HG03103 (cell line): ENCODE measurements at regions not wholly inside any gene's neighbourhood (a gene's known extent, or its start where the extent isn't known, plus 50 kb on each side); places are given as distances from the start of the nearest gene placed in this dataset.
A peak's percentile ranks its signal among the peaks of the same experiment; 100 is the strongest.

Experiments used
- ATAC-seq: cut with Tn5 transposase; IDR thresholded peaks from one replicate; pipeline ENCODE4 v1.9.1; 2021; ENCODE audit warnings: low read depth; ENCODE audit not compliant: unreplicated experiment

GRCh38 chr10:31754803-31755624 lies 173.6 kb downstream of the ARHGAP12 start:
- no peak for ATAC-seq

DNA sequence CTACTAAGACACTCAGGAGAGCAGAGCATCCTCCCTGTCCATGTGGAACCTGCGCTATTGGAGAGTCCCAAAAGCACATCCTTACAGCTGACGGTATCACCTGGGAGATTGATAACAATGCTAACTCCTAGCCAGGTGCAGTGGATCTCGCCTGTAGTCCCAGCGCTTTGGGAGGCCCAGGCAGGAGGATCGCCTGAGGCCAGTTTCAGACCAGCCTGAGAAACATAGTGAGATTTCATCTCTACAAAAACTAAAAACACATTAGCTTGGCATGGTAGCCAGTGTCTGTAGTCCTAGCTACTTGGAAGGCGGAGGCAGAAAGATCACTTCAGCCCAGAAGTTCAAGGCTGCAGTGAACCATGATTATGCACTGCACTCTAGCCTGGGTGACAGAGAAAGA lies 174.9 kb downstream of the ARHGAP12 start:
- no peak for ATAC-seq

- ATAC-seq = no peak
These were observed 176.5 kb downstream of the ARHGAP12 start for GRCh38 chr10:31752170-31752569.

DNA sequence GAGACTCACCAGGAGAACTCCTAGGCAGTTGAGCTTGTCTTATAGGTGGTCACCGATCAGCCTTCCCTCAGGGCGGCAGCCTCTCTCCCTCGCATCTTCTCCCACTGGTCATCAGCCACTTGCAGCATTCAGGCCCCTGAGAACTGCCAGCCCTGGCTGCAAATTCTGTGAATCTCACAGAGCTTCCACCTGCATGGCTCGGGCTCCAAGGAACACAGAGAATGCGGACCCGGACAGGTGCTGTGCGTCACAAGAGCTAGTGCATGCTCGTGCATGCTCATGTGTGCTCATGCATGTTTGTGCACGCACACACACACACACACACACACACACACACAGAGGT lies 176.9 kb downstream of the ARHGAP12 start:
- ATAC-seq = no peak

DNA sequence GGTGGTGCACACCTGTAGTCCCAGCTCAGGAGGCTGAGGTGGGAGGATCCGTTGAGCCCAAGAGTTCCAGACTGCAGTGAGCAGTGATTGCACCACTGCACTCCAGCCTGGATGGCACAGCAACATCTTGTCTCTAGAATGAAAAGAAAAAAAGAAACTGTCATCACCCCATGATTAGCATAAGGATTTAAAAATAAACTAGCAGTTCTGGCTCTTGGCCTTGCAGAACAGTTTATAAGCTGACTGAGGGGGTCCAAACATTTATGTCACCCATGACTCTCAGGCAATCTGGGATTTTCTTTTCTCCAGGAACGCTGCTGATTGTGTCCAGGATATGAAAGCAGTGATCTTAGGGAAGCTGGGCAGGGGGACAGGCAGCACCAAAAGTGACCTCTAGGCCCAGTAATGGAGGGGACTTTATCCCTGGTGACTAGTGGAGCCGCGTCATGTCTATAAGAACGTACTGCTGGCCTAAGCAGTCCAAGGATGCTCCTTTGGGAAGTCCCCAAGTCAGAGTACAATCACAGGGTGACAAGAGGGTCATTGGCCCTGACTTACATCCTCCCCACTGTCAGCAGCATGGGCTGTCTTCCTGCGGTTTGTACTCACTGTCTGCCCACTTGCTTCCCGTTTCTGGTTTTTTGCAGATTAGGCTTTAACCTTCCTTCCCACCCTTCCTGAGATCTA lies 177.4 kb downstream of the ARHGAP12 start:
- no peak for ATAC-seq

DNA sequence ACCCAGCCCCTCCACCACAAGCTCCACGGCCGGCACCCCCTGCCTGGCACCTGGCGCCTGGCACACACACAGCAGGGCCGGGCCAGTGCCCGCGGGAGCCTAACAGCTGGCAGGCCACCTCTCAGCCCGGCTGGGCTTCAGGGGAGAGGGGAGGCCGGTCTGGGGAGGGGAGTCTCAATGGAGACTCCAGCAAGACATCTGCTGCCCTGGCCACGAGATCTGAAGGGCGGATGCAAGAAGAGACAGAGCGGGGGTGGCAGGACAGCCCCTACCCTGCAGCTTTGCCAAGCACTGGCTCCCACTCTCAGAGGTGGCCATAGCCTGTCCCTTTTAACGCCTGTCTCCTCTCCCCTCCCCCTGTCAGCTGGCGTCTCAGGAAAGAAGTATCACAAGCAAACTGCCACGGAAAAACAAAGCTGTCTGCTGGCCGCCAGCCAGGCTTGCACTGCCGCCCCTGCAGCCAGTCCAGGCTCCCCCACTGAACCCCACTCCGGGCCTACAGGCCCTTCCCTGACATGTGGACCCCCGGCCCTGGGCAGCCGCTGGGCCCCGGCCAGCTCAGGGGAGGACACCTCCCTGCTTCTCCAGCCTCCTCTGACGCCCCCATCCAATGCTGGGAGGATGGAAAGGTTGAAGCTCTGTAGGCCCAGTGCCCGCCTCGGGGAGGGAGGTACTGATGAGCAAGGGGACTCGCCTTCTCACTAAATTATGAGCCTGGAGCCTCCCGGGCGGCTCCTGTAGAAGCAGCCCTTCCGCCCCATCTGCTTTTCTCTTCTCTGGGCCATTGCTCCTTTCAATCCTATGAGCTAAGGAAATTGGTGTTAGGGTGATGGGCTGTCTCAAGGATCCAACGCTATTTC lies 178.4 kb downstream of the ARHGAP12 start:
- ATAC-seq = no peak

DNA sequence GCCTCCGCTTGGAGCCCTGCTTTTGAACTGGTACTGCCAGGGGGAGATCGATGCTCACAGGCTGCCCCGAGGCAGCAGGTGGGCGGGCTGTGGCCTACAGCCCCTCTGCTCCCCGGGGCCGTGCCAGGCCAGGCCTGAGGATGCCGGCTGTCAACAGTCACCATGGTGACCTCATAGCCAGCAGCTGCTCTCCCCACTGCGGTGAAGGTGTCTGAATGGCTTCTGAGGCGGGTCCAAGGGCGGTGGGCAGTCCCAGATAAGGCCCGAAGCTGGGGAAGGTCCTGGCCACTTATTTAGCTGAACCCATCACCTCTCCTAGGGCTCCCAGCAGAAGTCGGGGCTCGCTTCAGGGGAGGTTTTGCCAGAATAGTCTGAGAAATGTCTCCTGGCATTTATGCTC lies 179.3 kb downstream of the ARHGAP12 start:
- no peak for ATAC-seq

- ATAC-seq = peak; percentile 59
These were observed 182.8 kb downstream of the ARHGAP12 start for GRCh38 chr10:31745612-31746376.

DNA sequence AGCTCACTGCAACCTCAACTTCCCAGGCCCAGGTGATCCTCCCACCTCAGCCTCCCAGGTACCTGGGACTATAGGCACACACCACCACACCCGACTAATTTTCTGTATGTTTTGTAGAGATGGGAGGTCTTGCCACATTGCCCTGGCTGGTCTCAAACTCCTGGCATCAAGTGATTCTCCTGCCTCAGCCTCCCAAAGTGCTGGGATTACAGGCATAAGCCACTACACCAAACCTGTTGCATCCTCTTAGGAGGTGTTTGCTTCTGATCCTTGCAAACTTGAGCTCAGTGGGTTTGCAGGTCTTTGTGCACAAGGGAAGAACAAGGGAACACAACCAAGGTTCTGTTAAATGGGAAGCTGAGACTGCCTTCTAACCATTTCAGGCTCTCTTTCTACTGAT lies 184.6 kb downstream of the ARHGAP12 start:
- ATAC-seq = no peak

DNA sequence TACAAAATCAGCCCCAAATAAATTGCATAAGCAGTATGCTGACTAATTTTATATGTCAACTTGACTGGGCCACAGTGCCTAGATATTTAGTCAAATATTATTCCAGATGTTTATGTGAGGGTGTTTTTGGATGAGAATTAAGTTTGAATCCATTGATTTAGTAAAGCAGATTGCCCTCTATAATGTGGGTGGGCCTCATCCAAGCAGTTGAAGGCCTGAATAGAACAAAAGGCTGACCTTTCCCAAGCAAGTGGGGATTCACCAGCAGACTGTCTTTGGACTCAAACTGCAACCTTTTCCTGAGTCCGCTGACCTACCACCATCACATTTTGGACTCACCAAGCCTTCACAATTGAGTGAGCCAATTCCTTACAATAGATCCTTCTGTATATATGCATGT lies 186.4 kb downstream of the ARHGAP12 start:
- ATAC-seq = no peak

DNA sequence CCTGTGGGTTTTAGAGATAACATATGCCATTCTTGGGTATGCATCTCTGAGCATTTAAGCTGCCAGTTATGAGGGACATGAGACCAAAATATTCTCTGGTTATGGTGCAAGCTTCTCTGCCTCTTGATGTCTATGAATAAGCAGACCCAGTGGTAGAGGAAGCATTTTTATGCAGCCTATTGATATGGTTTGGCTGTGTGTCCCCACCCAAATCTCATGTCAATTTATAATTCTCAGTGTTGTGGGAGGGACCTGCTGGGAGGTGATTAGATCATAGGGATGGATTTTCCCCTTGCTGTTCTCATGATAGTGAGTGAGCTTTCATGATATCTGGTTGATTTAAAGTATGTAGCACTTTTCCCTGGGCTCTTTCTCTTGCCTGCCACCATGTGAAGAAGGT lies 187.2 kb downstream of the ARHGAP12 start:
- no peak for ATAC-seq

DNA sequence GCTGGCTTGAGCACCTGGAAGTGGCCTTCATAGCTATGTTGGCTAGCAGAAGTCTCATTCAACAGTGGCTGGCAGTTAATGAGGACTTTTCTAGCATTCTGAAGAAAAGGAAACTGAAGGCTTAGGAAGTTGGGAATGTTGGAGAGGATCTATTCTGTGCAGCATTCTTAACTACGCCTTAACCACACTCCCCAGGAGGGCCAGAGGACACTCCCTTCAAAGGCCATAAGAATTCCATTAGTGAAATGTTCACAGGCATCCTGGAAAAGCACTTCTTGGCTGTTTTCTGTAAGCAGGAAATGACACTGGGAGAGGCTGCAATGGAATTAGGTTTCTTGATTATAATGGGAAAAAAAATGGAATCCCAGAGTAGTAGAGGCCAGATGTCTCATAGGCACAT lies 188.9 kb downstream of the ARHGAP12 start:
- ATAC-seq = no peak

- ATAC-seq = no peak
These were observed 189.5 kb downstream of the ARHGAP12 start for GRCh38 chr10:31739146-31739545.

- ATAC-seq = no peak
These were observed 196.9 kb downstream of the ARHGAP12 start for GRCh38 chr10:31731711-31732110.

GRCh38 chr10:31730776-31731175 lies 197.9 kb downstream of the ARHGAP12 start:
- no peak for ATAC-seq

DNA sequence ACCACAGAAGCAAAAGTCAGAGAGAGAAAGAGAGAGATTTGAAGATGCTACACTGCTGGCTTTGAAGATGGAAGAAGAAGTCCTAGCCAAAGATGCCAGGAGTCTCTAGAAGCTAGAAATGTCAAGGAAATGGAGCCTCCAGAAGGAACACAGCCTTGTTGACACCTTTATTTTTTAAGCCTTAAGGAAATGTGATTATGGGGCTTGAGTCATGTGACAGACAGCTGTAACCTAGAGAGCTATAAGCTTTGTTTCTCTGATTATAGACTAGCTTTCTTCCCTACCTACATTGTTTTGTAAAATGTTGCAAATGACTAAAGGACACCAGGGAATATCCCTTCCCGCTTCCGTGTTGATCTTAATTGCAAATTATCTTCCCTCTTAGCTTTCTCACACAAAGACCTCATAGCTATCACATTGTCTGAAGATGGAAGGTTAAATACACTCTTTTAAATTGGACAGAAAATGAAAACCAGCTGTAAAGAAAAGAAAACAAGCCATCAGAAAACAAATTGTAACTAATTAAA lies 199.9 kb downstream of the ARHGAP12 start:
- no peak for ATAC-seq

DNA sequence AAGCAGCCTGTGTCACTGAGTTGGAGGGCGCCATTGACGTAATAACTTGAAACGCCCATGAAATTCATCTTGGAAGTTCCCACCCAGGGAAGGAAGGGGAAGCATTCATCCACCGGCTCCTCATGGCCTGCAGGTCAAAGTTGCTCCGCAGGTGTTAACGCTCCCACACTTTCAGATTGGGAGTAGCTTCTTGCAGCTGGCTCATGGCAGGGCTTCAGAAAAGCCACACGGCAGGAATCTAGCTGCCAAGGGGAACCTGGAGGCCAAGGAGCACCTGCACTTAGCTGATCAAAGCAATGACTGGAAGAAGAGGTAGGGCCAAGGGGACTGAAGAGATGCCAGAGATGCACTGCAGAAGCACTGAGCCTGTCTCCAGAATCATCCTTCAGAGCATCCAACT lies 203.2 kb downstream of the ARHGAP12 start:
- no peak for ATAC-seq

GRCh38 chr10:31724296-31724695 lies 204.3 kb downstream of the ARHGAP12 start:
- no peak for ATAC-seq

DNA sequence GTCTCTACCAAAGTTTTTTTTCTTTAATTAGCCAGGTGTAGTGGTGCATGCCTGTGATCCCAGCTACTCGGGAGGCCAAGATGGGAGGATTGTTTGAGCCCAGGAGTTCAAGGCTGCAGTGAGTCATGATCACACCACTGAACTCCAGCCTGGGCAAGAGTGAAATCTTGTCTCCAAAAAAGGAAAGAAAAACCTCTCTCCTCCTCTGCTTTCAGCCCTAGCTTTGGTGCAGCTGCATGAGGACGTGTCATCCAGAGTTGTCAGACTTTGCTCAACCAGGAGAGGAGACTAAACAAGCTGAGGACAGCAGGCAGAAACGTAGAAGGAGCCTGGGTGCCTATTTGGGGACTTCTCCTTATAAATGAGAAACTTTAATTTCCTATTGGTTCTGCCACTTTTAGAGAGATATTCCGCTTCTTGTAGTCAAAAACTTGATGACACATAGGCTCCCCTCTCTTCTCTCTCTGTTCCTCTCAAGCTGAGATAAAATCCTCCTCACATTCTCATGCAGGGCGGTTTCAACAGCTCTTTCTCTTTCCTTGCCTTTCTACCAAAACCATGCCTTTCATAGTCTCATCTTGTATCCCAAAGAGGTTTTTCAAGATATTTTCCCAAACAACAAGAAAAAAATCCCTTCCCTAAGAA lies 205.4 kb downstream of the ARHGAP12 start:
- ATAC-seq = no peak

DNA sequence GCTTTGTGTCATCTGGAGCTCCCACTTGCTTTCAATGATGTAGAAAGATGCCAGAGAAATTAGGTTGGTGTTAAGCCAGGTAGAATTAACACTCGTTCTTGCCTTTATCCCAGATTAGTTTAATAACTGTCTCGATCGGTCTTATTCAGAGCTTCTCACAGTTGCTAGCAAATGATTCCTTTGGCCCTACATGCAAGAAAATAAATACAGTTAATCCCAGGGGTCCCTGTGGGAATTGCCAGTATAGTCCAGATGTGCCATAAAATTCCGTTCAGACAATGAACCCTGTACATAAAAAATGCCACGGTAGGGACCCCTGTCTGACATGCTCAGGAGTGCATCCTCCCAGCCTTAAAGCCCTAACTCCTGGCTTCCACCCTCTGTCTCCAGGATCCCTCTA lies 207.5 kb downstream of the ARHGAP12 start:
- no peak for ATAC-seq
